Tibial nerve (tissue), 4 donors: ENCODE measurements at regions not wholly inside any gene's neighbourhood (a gene's known extent, or its start where the extent isn't known, plus 50 kb on each side); places are given as distances from the start of the nearest gene placed in this dataset.

ENCODE experiments used
- DNase-seq, 2 donors: peaks; one replicate each; pipeline ENCODE4 v3.0.0-alpha.2; 2019; ENCODE audit warnings: low spot score in 2 of 2
- H3K27ac ChIP-seq, 4 donors: fragments of 200-600 bp; sonication (generic) in 3 of 4; one replicate each; pipeline ENCODE4 v1.5.1; 2017 to 2019; ENCODE audit warnings: mild to moderate bottlenecking in 1 of 4
- H3K27me3 ChIP-seq, 2 donors: fragments of 200-600 bp; sonication (generic) in 1 of 2; one replicate each; pipeline versions ENCODE4 v1.5.1 to v1.6.0; 2017 to 2019
- H3K36me3 ChIP-seq, 3 donors: fragments of 200-600 bp; sonication (generic); one replicate each; pipeline ENCODE4 v1.5.1; 2018 to 2019
- H3K4me1 ChIP-seq, 4 donors: fragments of 200-600 bp; sonication (generic) in 3 of 4; one replicate each; pipeline ENCODE4 v1.5.1; 2017 to 2019
- H3K4me3 ChIP-seq, 4 donors: fragments of 200-600 bp; sonication (generic) in 3 of 4; one replicate each; pipeline ENCODE4 v1.5.1; 2017 to 2019; ENCODE audit warnings: mild to moderate bottlenecking in 1 of 4, moderate library complexity in 1 of 4
- H3K9me3 ChIP-seq, 4 donors: fragments of 200-600 bp; sonication (generic) in 3 of 4; one replicate each; pipeline ENCODE4 v1.5.1; 2017 to 2019
- CTCF ChIP-seq, 5 experiments: fragments of 200-600 bp in 3 of 5; fragments of 450-650 bp in 2 of 5; sonication (generic) in 3 of 5; IDR thresholded peaks; one replicate each; pipeline ENCODE4 v1.5.1; 2016 to 2019; ENCODE audit warnings: antibody characterized with exemption in 5 of 5, mild to moderate bottlenecking in 3 of 5, moderate library complexity in 2 of 5
- EP300 ChIP-seq, 2 donors: sonication (generic); formaldehyde crosslinking; IDR thresholded peaks; one replicate each; pipeline ENCODE4 v1.6.1; 2017; ENCODE audit warnings: antibody characterized with exemption in 2 of 2, mild to moderate bottlenecking in 1 of 2
- POLR2A ChIP-seq, 2 donors: fragments of 450-650 bp; IDR thresholded peaks; one replicate each; pipeline ENCODE4 v1.6.1; 2017; ENCODE audit warnings: antibody characterized with exemption in 2 of 2, mild to moderate bottlenecking in 2 of 2, moderate library complexity in 2 of 2
- WGBS, 2 donors: methylation state at CpG; one replicate each; pipeline ENCODE4 v1.1.5; 2018; 5-methylcytosine and 5-hydroxymethylcytosine counted together

- no peaks in the 10 kb centered on the region for H3K9me3 ChIP-seq
- no peak overlapping the region for H3K4me3 ChIP-seq
- TF ChIP-seq EP300 (IDR thresholded peaks at IDR 0.05) (peak; percentile 63 to 89), POLR2A (IDR thresholded peaks at IDR 0.05) (no peak), CTCF (IDR thresholded peaks at IDR 0.05) (peak in 1 of 5 experiments; percentile 27)
- H3K36me3 ChIP-seq, result no peaks in the 10 kb centered on the region
- H3K27me3 ChIP-seq, result no peaks in the 10 kb centered on the region
- 74 to 78% methylated on average over 12 of the region's 12 CpGs for WGBS, 2 donors
- peak overlapping the region in 3 of 4 donors; percentile 14 to 76 (median 53) for H3K27ac ChIP-seq
- DNase-seq, result peak; percentile 73 to 92
- peaks cover 0 to 18% (median 0%) of the 10 kb centered on the region in 4 donors for H3K4me1 ChIP-seq
Observed at GRCh38 chr2:236731767-236732580, 162.3 kb downstream of the ACKR3 start.

GRCh38 chr2:236733156-236733555 lies 163.5 kb downstream of the ACKR3 start:
- no peaks in the 10 kb centered on the region for H3K36me3 ChIP-seq
- no peak for DNase-seq
- peak overlapping the region in 1 of 4 donors; percentile 76 for H3K27ac ChIP-seq
- 75 to 84% methylated on average over 3 of the region's 3 CpGs for WGBS, 2 donors
- H3K27me3 ChIP-seq, result no peaks in the 10 kb centered on the region
- H3K9me3 ChIP-seq, result no peaks in the 10 kb centered on the region
- TF ChIP-seq CTCF (IDR thresholded peaks at IDR 0.05), result no peak
- no peak for TF ChIP-seq EP300 (IDR thresholded peaks at IDR 0.05)
- TF ChIP-seq POLR2A (IDR thresholded peaks at IDR 0.05), result no peak
- H3K4me3 ChIP-seq, result no peak overlapping the region
- peaks cover 0 to 18% (median 0%) of the 10 kb centered on the region in 4 donors for H3K4me1 ChIP-seq

GRCh38 chr2:236735825-236736238 lies 166.2 kb downstream of the ACKR3 start:
- peaks cover 0 to 18% (median 0%) of the 10 kb centered on the region in 4 donors for H3K4me1 ChIP-seq
- H3K27me3 ChIP-seq, result no peaks in the 10 kb centered on the region
- TF ChIP-seq EP300 (IDR thresholded peaks at IDR 0.05), result no peak
- no peak for TF ChIP-seq CTCF (IDR thresholded peaks at IDR 0.05)
- TF ChIP-seq POLR2A (IDR thresholded peaks at IDR 0.05), result no peak
- no peak overlapping the region for H3K4me3 ChIP-seq
- H3K9me3 ChIP-seq, result no peaks in the 10 kb centered on the region
- no peaks in the 10 kb centered on the region for H3K36me3 ChIP-seq
- no peak for DNase-seq
- WGBS, 2 donors, result 76 to 83% methylated on average over 6 of the region's 6 CpGs
- H3K27ac ChIP-seq, result no peak overlapping the region

- Histone ChIP-seq H3K4me1 (peaks cover 0 to under 1% (median 0%) of the 10 kb centered on the region in 4 donors), H3K4me3 (no peak overlapping the region), H3K36me3 (no peaks in the 10 kb centered on the region), H3K27me3 (no peaks in the 10 kb centered on the region), H3K27ac (no peak overlapping the region), H3K9me3 (no peaks in the 10 kb centered on the region)
- no peak for DNase-seq
- TF ChIP-seq POLR2A (IDR thresholded peaks at IDR 0.05), result no peak
- no peak for TF ChIP-seq EP300 (IDR thresholded peaks at IDR 0.05)
- no peak for TF ChIP-seq CTCF (IDR thresholded peaks at IDR 0.05)
- WGBS, 2 donors, result 87 to 94% methylated on average over 4 of the region's 4 CpGs
Observed at GRCh38 chr2:236738030-236738429, 168.4 kb downstream of the ACKR3 start.

- 92 to 95% methylated on average over 2 of the region's 2 CpGs for WGBS, 2 donors
- no peak for DNase-seq
- no peaks in the 10 kb centered on the region for H3K36me3 ChIP-seq
- TF ChIP-seq CTCF (IDR thresholded peaks at IDR 0.05) (no peak), POLR2A (IDR thresholded peaks at IDR 0.05) (no peak), EP300 (IDR thresholded peaks at IDR 0.05) (no peak)
- no peaks in the 10 kb centered on the region for H3K27me3 ChIP-seq
- no peak overlapping the region for H3K27ac ChIP-seq
- H3K4me1 ChIP-seq, result peaks cover 0 to 8% (median under 1%) of the 10 kb centered on the region in 4 donors
- H3K9me3 ChIP-seq, result no peaks in the 10 kb centered on the region
- H3K4me3 ChIP-seq, result no peak overlapping the region
Observed at GRCh38 chr2:236738896-236739295, 169.3 kb downstream of the ACKR3 start.
